Liver (tissue), 7 donors: ENCODE measurements at regions not wholly inside any gene's neighbourhood (a gene's known extent, or its start where the extent isn't known, plus 50 kb on each side); places are given as distances from the start of the nearest gene placed in this dataset.

ENCODE experiments used
- DNase-seq: peaks from one replicate; pipeline ENCODE4 v3.0.0-alpha.2; 2017; ENCODE audit warnings: low spot score
- H3K27ac ChIP-seq, 2 donors: one replicate each; pipeline ENCODE4 v1.7.0; 2013; ENCODE audit warnings: inconsistent platforms in 2 of 2, low read length in 2 of 2, control low read depth in 1 of 2, low read depth in 1 of 2, mild to moderate bottlenecking in 1 of 2
- H3K27me3 ChIP-seq, 4 donors: one replicate each; pipeline versions ENCODE4 v1.6.1 to v1.7.0; 2013; ENCODE audit warnings: low read length in 3 of 4, inconsistent platforms in 1 of 4, mild to moderate bottlenecking in 1 of 4, moderate library complexity in 1 of 4; ENCODE audit not compliant: control insufficient read depth in 4 of 4, insufficient read depth in 4 of 4
- H3K36me3 ChIP-seq, 4 donors: one replicate each; pipeline versions ENCODE4 v1.6.1 to v1.7.0; 2013; ENCODE audit warnings: low read length in 3 of 4, mild to moderate bottlenecking in 3 of 4, low read depth in 1 of 4, moderate library complexity in 1 of 4; ENCODE audit not compliant: control insufficient read depth in 4 of 4, insufficient read depth in 3 of 4
- H3K4me1 ChIP-seq, 4 donors: one replicate each; pipeline versions ENCODE4 v1.6.1 to v1.7.0; 2013; ENCODE audit warnings: low read length in 3 of 4, mild to moderate bottlenecking in 3 of 4, moderate library complexity in 1 of 4; ENCODE audit not compliant: control insufficient read depth in 4 of 4, insufficient read depth in 4 of 4
- H3K4me3 ChIP-seq, 3 donors: one replicate each; pipeline versions ENCODE4 v1.6.1 to v1.7.0; 2013; ENCODE audit warnings: low read length in 3 of 3, control low read depth in 1 of 3, low read depth in 1 of 3, mild to moderate bottlenecking in 1 of 3
- H3K9ac ChIP-seq, 2 donors: one replicate each; pipeline ENCODE4 v1.7.0; 2013; ENCODE audit warnings: low read length in 2 of 2, mild to moderate bottlenecking in 2 of 2, moderate library complexity in 2 of 2, control low read depth in 1 of 2, low read depth in 1 of 2
- H3K9me3 ChIP-seq, 4 donors: one replicate each; pipeline versions ENCODE4 v1.6.1 to v1.7.0; 2013; ENCODE audit warnings: low read length in 3 of 4; ENCODE audit not compliant: control insufficient read depth in 4 of 4
- EGR1 ChIP-seq, 2 donors: IDR thresholded peaks; 2 replicates each; pipeline ENCODE4 v1.6.1; 2016 to 2018; ENCODE audit warnings: antibody characterized with exemption in 2 of 2, low read depth in 2 of 2
- FOXA1 ChIP-seq: IDR thresholded peaks from 2 replicates; pipeline ENCODE4 v1.6.1; 2016; ENCODE audit warnings: antibody characterized with exemption
- FOXA2 ChIP-seq: IDR thresholded peaks from 2 replicates; pipeline ENCODE4 v1.6.1; 2016; ENCODE audit warnings: antibody characterized with exemption
- GABPA ChIP-seq, 2 donors: IDR thresholded peaks in 1 of 2; conservative IDR thresholded peaks in 1 of 2; 2 replicates each; pipeline ENCODE4 v1.6.1; 2016; ENCODE audit warnings: antibody characterized with exemption in 2 of 2, mild to moderate bottlenecking in 1 of 2, moderate library complexity in 1 of 2
- HNF4G ChIP-seq: IDR thresholded peaks from 2 replicates; pipeline ENCODE4 v1.6.1; 2016; ENCODE audit warnings: antibody characterized with exemption
- MAX ChIP-seq: IDR thresholded peaks from 2 replicates; pipeline ENCODE4 v1.6.1; 2016; ENCODE audit warnings: antibody characterized with exemption
- NR2F2 ChIP-seq: IDR thresholded peaks from 2 replicates; pipeline ENCODE4 v1.6.1; 2016; ENCODE audit warnings: antibody characterized with exemption
- RAD21 ChIP-seq, 2 donors: IDR thresholded peaks; 2 replicates each; pipeline ENCODE4 v1.6.1; 2016; ENCODE audit warnings: antibody characterized with exemption in 2 of 2, mild to moderate bottlenecking in 2 of 2
- RXRA ChIP-seq, 2 donors: IDR thresholded peaks; 2 replicates each; pipeline ENCODE4 v1.6.1; 2017 to 2018; ENCODE audit warnings: antibody characterized with exemption in 2 of 2, mild to moderate bottlenecking in 1 of 2
- SP1 ChIP-seq: IDR thresholded peaks from 2 replicates; pipeline ENCODE4 v1.6.1; 2018; ENCODE audit warnings: antibody characterized with exemption, mild to moderate bottlenecking
- TAF1 ChIP-seq: conservative IDR thresholded peaks from 2 replicates; pipeline ENCODE4 v1.6.1; 2016; ENCODE audit warnings: antibody characterized with exemption, mild to moderate bottlenecking
- YY1 ChIP-seq: IDR thresholded peaks from 2 replicates; pipeline ENCODE4 v1.6.1; 2016; ENCODE audit warnings: antibody characterized with exemption, mild to moderate bottlenecking
- ZBTB33 ChIP-seq: IDR thresholded peaks from 2 replicates; pipeline ENCODE4 v1.6.1; 2016; ENCODE audit warnings: antibody characterized with exemption
- WGBS: extraction: QIAGEN DNeasy Blood & Tissue Kit; methylation state at CpG from one replicate; pipeline ENCODE4 v1.1.7; 2013; 5-methylcytosine and 5-hydroxymethylcytosine counted together
- TF ChIP-seq, protein P1 (sequence below): IDR thresholded peaks from 2 replicates; pipeline ENCODE4 v1.6.1; 2016; ENCODE audit warnings: antibody characterized with exemption, mild to moderate bottlenecking
- TF ChIP-seq, protein P2 (sequence below): IDR thresholded peaks from 2 replicates; pipeline ENCODE4 v1.6.1; 2016; ENCODE audit warnings: antibody characterized with exemption
- donor health status: healthy.
- donor health status: healthy.
- donor health status: healthy.
- donor health status: healthy.

GRCh38 chr15:54990793-54991192 is 205.9 kb downstream of the RSL24D1 start:
- H3K9ac ChIP-seq = no peak overlapping the region
- peaks cover 0 to 6% (median under 1%) of the 10 kb centered on the region in 4 donors for H3K9me3 ChIP-seq
- no peak overlapping the region for H3K4me3 ChIP-seq
- WGBS = 79% methylated on average over 7 of the region's 7 CpGs
- TF ChIP-seq GABPA (IDR thresholded peaks at IDR 0.05 in 1 of 2, conservative IDR thresholded peaks at IDR 0.05 in 1 of 2) = no peak
- no peak for TF ChIP-seq RAD21 (IDR thresholded peaks at IDR 0.05)
- TF ChIP-seq SP1 = no peak
- TF ChIP-seq HNF4G = no peak
- no peak for TF ChIP-seq TAF1
- no peak for TF ChIP-seq NR2F2
- TF ChIP-seq, protein P1, sequence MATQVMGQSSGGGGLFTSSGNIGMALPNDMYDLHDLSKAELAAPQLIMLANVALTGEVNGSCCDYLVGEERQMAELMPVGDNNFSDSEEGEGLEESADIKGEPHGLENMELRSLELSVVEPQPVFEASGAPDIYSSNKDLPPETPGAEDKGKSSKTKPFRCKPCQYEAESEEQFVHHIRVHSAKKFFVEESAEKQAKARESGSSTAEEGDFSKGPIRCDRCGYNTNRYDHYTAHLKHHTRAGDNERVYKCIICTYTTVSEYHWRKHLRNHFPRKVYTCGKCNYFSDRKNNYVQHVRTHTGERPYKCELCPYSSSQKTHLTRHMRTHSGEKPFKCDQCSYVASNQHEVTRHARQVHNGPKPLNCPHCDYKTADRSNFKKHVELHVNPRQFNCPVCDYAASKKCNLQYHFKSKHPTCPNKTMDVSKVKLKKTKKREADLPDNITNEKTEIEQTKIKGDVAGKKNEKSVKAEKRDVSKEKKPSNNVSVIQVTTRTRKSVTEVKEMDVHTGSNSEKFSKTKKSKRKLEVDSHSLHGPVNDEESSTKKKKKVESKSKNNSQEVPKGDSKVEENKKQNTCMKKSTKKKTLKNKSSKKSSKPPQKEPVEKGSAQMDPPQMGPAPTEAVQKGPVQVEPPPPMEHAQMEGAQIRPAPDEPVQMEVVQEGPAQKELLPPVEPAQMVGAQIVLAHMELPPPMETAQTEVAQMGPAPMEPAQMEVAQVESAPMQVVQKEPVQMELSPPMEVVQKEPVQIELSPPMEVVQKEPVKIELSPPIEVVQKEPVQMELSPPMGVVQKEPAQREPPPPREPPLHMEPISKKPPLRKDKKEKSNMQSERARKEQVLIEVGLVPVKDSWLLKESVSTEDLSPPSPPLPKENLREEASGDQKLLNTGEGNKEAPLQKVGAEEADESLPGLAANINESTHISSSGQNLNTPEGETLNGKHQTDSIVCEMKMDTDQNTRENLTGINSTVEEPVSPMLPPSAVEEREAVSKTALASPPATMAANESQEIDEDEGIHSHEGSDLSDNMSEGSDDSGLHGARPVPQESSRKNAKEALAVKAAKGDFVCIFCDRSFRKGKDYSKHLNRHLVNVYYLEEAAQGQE = no peak
- no peak for TF ChIP-seq YY1
- TF ChIP-seq ZBTB33 = no peak
- TF ChIP-seq FOXA2 = no peak
- no peak for TF ChIP-seq RXRA (IDR thresholded peaks at IDR 0.05)
- TF ChIP-seq, protein P2, sequence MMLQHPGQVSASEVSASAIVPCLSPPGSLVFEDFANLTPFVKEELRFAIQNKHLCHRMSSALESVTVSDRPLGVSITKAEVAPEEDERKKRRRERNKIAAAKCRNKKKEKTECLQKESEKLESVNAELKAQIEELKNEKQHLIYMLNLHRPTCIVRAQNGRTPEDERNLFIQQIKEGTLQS = no peak
- TF ChIP-seq MAX = no peak
- no peak for DNase-seq
- no peak overlapping the region for H3K27ac ChIP-seq
- H3K4me1 ChIP-seq = no peaks in the 10 kb centered on the region
- H3K27me3 ChIP-seq = peaks cover 0 to 4% (median 0%) of the 10 kb centered on the region in 4 donors
- no peaks in the 10 kb centered on the region for H3K36me3 ChIP-seq

- H3K4me3 ChIP-seq = no peak overlapping the region
- no peak overlapping the region for H3K27ac ChIP-seq
- H3K9me3 ChIP-seq = peaks cover 0 to 6% (median under 1%) of the 10 kb centered on the region in 4 donors
- no peak for DNase-seq
- 90% methylated on average over 3 of the region's 3 CpGs for WGBS
- TF ChIP-seq EGR1 (IDR thresholded peaks at IDR 0.05; ENCODE audit: low read depth in 2 of 2) (no peak), FOXA1 (no peak), MAX (no peak)
- TF ChIP-seq, protein P2 = no peak
- no peak overlapping the region for H3K9ac ChIP-seq
- H3K27me3 ChIP-seq = peaks cover 0 to 4% (median 1%) of the 10 kb centered on the region in 4 donors
- no peaks in the 10 kb centered on the region for H3K4me1 ChIP-seq
- H3K36me3 ChIP-seq = no peaks in the 10 kb centered on the region
Measured at GRCh38 chr15:54987881-54988280, 208.9 kb downstream of the RSL24D1 start.
